ENCODE measurements at regions not wholly inside any gene's neighbourhood (a gene's known extent, or its start where the extent isn't known, plus 50 kb on each side); places are given as distances from the start of the nearest gene placed in this dataset.

- no peak for TF ChIP-seq CTCF (IDR thresholded peaks at IDR 0.05)
- no peak for TF ChIP-seq USF1 (CRISPR knock-in tag; IDR thresholded peaks at IDR 0.05)
- TF ChIP-seq ZNF425 (CRISPR knock-in tag; conservative IDR thresholded peaks at IDR 0.05) = no peak
- no peak for TF ChIP-seq NR2C2 (CRISPR knock-in tag; IDR thresholded peaks at IDR 0.05)
- no peak for TF ChIP-seq ZNF263 (CRISPR knock-in tag; IDR thresholded peaks at IDR 0.05; ENCODE audit: low read depth)
- no peak for TF ChIP-seq TEAD1 (CRISPR knock-in tag; IDR thresholded peaks at IDR 0.05)
- TF ChIP-seq NR1H2 (CRISPR knock-in tag; IDR thresholded peaks at IDR 0.05) = no peak
- TF ChIP-seq CREM (CRISPR knock-in tag; IDR thresholded peaks at IDR 0.05) = no peak
Measured at GRCh38 chr20:11426948-11427347, 490.7 kb upstream of the BTBD3 start.
